Skin epidermis (tissue), 12 donors: ENCODE measurements at regions not wholly inside any gene's neighbourhood (a gene's known extent, or its start where the extent isn't known, plus 50 kb on each side); places are given as distances from the start of the nearest gene placed in this dataset.

Experiments
- H3K27ac ChIP-seq, 21 experiments: fragments of 200-600 bp; sonication (generic) in 11 of 21; one replicate each; pipeline ENCODE4 v1.5.0; 2020; ENCODE audit warnings: mild to moderate bottlenecking in 3 of 21, inconsistent platforms in 2 of 21, moderate library complexity in 2 of 21
- H3K4me3 ChIP-seq, 7 experiments: fragments of 200-600 bp; sonication (generic) in 2 of 7; one replicate each; pipeline ENCODE4 v1.5.0; 2020; ENCODE audit warnings: inconsistent platforms in 2 of 7, mild to moderate bottlenecking in 2 of 7, moderate library complexity in 1 of 7

- Histone ChIP-seq H3K27ac (no peak overlapping the region), H3K4me3 (no peak overlapping the region)
These were observed 128.5 kb upstream of the CACNA1E start for GRCh38 chr1:181354865-181355264.

- Histone ChIP-seq H3K4me3 (no peak overlapping the region), H3K27ac (no peak overlapping the region)
These were observed 126.6 kb upstream of the CACNA1E start for GRCh38 chr1:181356505-181357340.

- Histone ChIP-seq H3K4me3 (no peak overlapping the region), H3K27ac (no peak overlapping the region)
These were observed 124.3 kb upstream of the CACNA1E start for GRCh38 chr1:181359012-181359411.

- Histone ChIP-seq H3K4me3 (no peak overlapping the region), H3K27ac (no peak overlapping the region)
These were observed 118.5 kb upstream of the CACNA1E start for GRCh38 chr1:181364801-181365200.

- H3K27ac ChIP-seq, result no peak overlapping the region
These were observed 116.4 kb upstream of the CACNA1E start for GRCh38 chr1:181366910-181367309.

GRCh38 chr1:181369416-181369815 lies 113.9 kb upstream of the CACNA1E start:
- no peak overlapping the region for H3K27ac ChIP-seq
- H3K4me3 ChIP-seq, result no peak overlapping the region

More at GRCh38 chr1:181366910-181367309, 116.4 kb upstream of the CACNA1E start:
- no peak overlapping the region for H3K4me3 ChIP-seq

GRCh38 chr1:181383695-181384094 lies 99.6 kb upstream of the CACNA1E start:
- H3K4me3 ChIP-seq, result no peak overlapping the region
- no peak overlapping the region for H3K27ac ChIP-seq

GRCh38 chr1:181386340-181386739 lies 97.0 kb upstream of the CACNA1E start:
- Histone ChIP-seq H3K4me3 (no peak overlapping the region), H3K27ac (no peak overlapping the region)

GRCh38 chr1:181386951-181387350 lies 96.4 kb upstream of the CACNA1E start:
- Histone ChIP-seq H3K27ac (no peak overlapping the region), H3K4me3 (no peak overlapping the region)

- H3K27ac ChIP-seq, result no peak overlapping the region
- no peak overlapping the region for H3K4me3 ChIP-seq
These were observed 95.6 kb upstream of the CACNA1E start for GRCh38 chr1:181387702-181388101.

GRCh38 chr1:181390410-181391077 lies 92.8 kb upstream of the CACNA1E start:
- Histone ChIP-seq H3K27ac (no peak overlapping the region), H3K4me3 (no peak overlapping the region)

GRCh38 chr1:181391301-181391900 lies 91.9 kb upstream of the CACNA1E start:
- Histone ChIP-seq H3K4me3 (no peak overlapping the region), H3K27ac (peak overlapping the region in 1 of 21 experiments; percentile 60)

GRCh38 chr1:181392133-181392532 lies 91.2 kb upstream of the CACNA1E start:
- H3K27ac ChIP-seq, result peak overlapping the region in 1 of 21 experiments; percentile 60
- H3K4me3 ChIP-seq, result no peak overlapping the region

GRCh38 chr1:181392613-181393220 lies 90.6 kb upstream of the CACNA1E start:
- Histone ChIP-seq H3K27ac (peak overlapping the region in 1 of 21 experiments; percentile 60), H3K4me3 (no peak overlapping the region)

- Histone ChIP-seq H3K27ac (peak overlapping the region in 1 of 21 experiments; percentile 44), H3K4me3 (no peak overlapping the region)
These were observed 88.6 kb upstream of the CACNA1E start for GRCh38 chr1:181394766-181395165.

GRCh38 chr1:181396171-181396670 lies 87.1 kb upstream of the CACNA1E start:
- Histone ChIP-seq H3K4me3 (no peak overlapping the region), H3K27ac (peak overlapping the region in 4 of 21 experiments; percentile 2 to 50 (median 30))

GRCh38 chr1:181396811-181397210 lies 86.5 kb upstream of the CACNA1E start:
- Histone ChIP-seq H3K4me3 (no peak overlapping the region), H3K27ac (peak overlapping the region in 4 of 21 experiments; percentile 2 to 44 (median 24))

GRCh38 chr1:181397845-181398244 lies 85.5 kb upstream of the CACNA1E start:
- Histone ChIP-seq H3K27ac (peak overlapping the region in 3 of 21 experiments; percentile 29 to 44 (median 42)), H3K4me3 (no peak overlapping the region)

GRCh38 chr1:181398544-181398943 lies 84.8 kb upstream of the CACNA1E start:
- Histone ChIP-seq H3K27ac (peak overlapping the region in 1 of 21 experiments; percentile 44), H3K4me3 (no peak overlapping the region)

GRCh38 chr1:181405584-181405983 lies 77.7 kb upstream of the CACNA1E start:
- Histone ChIP-seq H3K4me3 (no peak overlapping the region), H3K27ac (no peak overlapping the region)
